SK-N-SH (cell line): ENCODE measurements at regions not wholly inside any gene's neighbourhood (a gene's known extent, or its start where the extent isn't known, plus 50 kb on each side); places are given as distances from the start of the nearest gene placed in this dataset.

ENCODE experiments used
- CTCF ChIA-PET: fragments of 300-600, 350-600 bp; formaldehyde crosslinking; extraction: SDS; loops from one replicate; lab custom pipeline; 2021; lab: Yijun Ruan, JAX
- POLR2A ChIA-PET: fragments of 350-600 bp; sonication (Branson Sonifier 250); formaldehyde crosslinking; extraction: SDS; loops from one replicate; lab custom pipeline; 2020; ENCODE audit warnings: antibody characterized with exemption, inconsistent platforms; lab: Yijun Ruan, JAX
- DNase-seq: peaks from one replicate; pipeline ENCODE4 v3.0.0; 2012
- H2AFZ ChIP-seq: fragments of 200-600 bp; sonication (generic); 2 replicates; pipeline ENCODE4 v1.8.1; 2016; ENCODE audit warnings: antibody characterized with exemption, mild to moderate bottlenecking, low read depth
- H3F3A ChIP-seq: fragments of 200-600 bp; sonication (generic); replicated peaks from 2 replicates; pipeline ENCODE3; 2016; ENCODE audit warnings: antibody characterized with exemption, mild to moderate bottlenecking; ENCODE audit not compliant: insufficient read depth
- H3K27ac ChIP-seq, 2 experiments: fragments of 200-500 bp in 1 of 2; fragments of 200-600 bp in 1 of 2; sonication (Bioruptor generic) in 1 of 2; sonication (generic), shearing (Covaris generic) in 1 of 2; 2 replicates each; pipeline versions ENCODE4 v1.5.1 to v1.6.1; 2014 to 2016; ENCODE audit warnings: low read depth in 2 of 2, inconsistent platforms in 1 of 2, low read length in 1 of 2, mild to moderate bottlenecking in 1 of 2, mixed read lengths in 1 of 2
- H3K27me3 ChIP-seq: fragments of 200-600 bp; sonication (generic), shearing (Covaris generic); 2 replicates; pipeline ENCODE4 v1.6.1; 2016; ENCODE audit warnings: mixed run types; ENCODE audit not compliant: insufficient read depth
- H3K36me3 ChIP-seq, 2 experiments: fragments of 200-500 bp in 1 of 2; fragments of 200-600 bp in 1 of 2; sonication (Bioruptor generic) in 1 of 2; sonication (generic) in 1 of 2; replicated peaks in 1 of 2; 2 replicates each; pipeline versions ENCODE3 to v1.5.1; 2014 to 2016; ENCODE audit warnings: low read length in 1 of 2, mild to moderate bottlenecking in 1 of 2; ENCODE audit not compliant: insufficient read depth in 2 of 2, control insufficient read depth in 1 of 2
- H3K4me1 ChIP-seq, 2 experiments: fragments of 200-500 bp in 1 of 2; fragments of 200-600 bp in 1 of 2; sonication (Bioruptor generic) in 1 of 2; sonication (generic), shearing (Covaris generic) in 1 of 2; 2 replicates each; pipeline versions ENCODE4 v1.5.1 to v1.6.1; 2014 to 2016; ENCODE audit warnings: low read depth in 1 of 2, low read length in 1 of 2, mixed run types in 1 of 2; ENCODE audit not compliant: insufficient read depth in 2 of 2, control insufficient read depth in 1 of 2
- H3K4me2 ChIP-seq: fragments of 200-600 bp; sonication (generic), shearing (Covaris generic); 2 replicates; pipeline ENCODE4 v1.6.1; 2017; ENCODE audit warnings: mixed run types
- H3K4me3 ChIP-seq, 2 experiments: fragments of 200-500 bp in 1 of 2; fragments of 200-600 bp in 1 of 2; sonication (Bioruptor generic) in 1 of 2; sonication (generic), shearing (Covaris generic) in 1 of 2; 2 replicates each; pipeline versions ENCODE4 v1.5.1 to v1.8.1; 2014 to 2016; ENCODE audit warnings: low read depth in 2 of 2, inconsistent platforms in 1 of 2, low read length in 1 of 2, mild to moderate bottlenecking in 1 of 2, mixed read lengths in 1 of 2, moderate library complexity in 1 of 2
- H3K79me2 ChIP-seq: fragments of 200-600 bp; sonication (generic); 2 replicates; pipeline ENCODE4 v1.8.1; 2017; ENCODE audit warnings: mild to moderate bottlenecking; ENCODE audit not compliant: insufficient read depth
- H3K9ac ChIP-seq: fragments of 200-600 bp; sonication (generic); 2 replicates; pipeline ENCODE4 v1.6.1; 2017; ENCODE audit warnings: mixed run types
- H3K9me2 ChIP-seq: fragments of 200-600 bp; sonication (generic); 2 replicates; pipeline ENCODE4 v1.6.1; 2017; ENCODE audit warnings: mixed run types
- H3K9me3 ChIP-seq: fragments of 200-600 bp; sonication (generic); 2 replicates; pipeline ENCODE4 v1.6.1; 2017; ENCODE audit warnings: mixed run types, mild to moderate bottlenecking, moderate library complexity
- H4K20me1 ChIP-seq: fragments of 200-600 bp; sonication (generic); 2 replicates; pipeline ENCODE4 v1.6.1; 2017; ENCODE audit warnings: mild to moderate bottlenecking, mixed run types; ENCODE audit not compliant: insufficient read depth
- ELF1 ChIP-seq: IDR thresholded peaks from 2 replicates; pipeline ENCODE4 v1.4.0; 2012
- EP300 ChIP-seq, 2 experiments: IDR thresholded peaks; 2 replicates each; pipeline versions ENCODE4 v1.4.0 to v1.6.1; 2012; ENCODE audit warnings: borderline replicate concordance in 1 of 2, low read depth in 1 of 2, low read length in 1 of 2
- FOSL2 ChIP-seq: IDR thresholded peaks from 2 replicates; pipeline ENCODE4 v1.4.0; 2012; ENCODE audit warnings: low read depth, mild to moderate bottlenecking, moderate library complexity, borderline replicate concordance
- FOXJ3 ChIP-seq: sonication (generic); formaldehyde crosslinking; IDR thresholded peaks from 2 replicates; pipeline ENCODE4 v1.5.1; 2020; ENCODE audit warnings: mild to moderate bottlenecking, missing genetic modification reagents
- GATA2 ChIP-seq: sonication (generic); formaldehyde crosslinking; IDR thresholded peaks from 2 replicates; pipeline ENCODE4 v1.5.0; 2020; ENCODE audit warnings: mild to moderate bottlenecking, missing genetic modification reagents
- JUND ChIP-seq: IDR thresholded peaks from 2 replicates; pipeline ENCODE4 v1.4.0; 2012
- NFIC ChIP-seq: IDR thresholded peaks from 2 replicates; pipeline ENCODE4 v1.4.0; 2012; ENCODE audit warnings: borderline replicate concordance
- NRF1 ChIP-seq: IDR thresholded peaks from 2 replicates; pipeline ENCODE4 v1.6.1; 2012; ENCODE audit warnings: low read depth, mild to moderate bottlenecking, low read length
- RCOR1 ChIP-seq: fragments of 150-350 bp; IDR thresholded peaks from 2 replicates; pipeline ENCODE4 v1.6.1; 2017; ENCODE audit warnings: antibody characterized with exemption, low read length
- REST ChIP-seq: IDR thresholded peaks from 2 replicates; pipeline ENCODE4 v1.6.1; 2012; ENCODE audit warnings: mild to moderate bottlenecking, low read depth, low read length, moderate library complexity
- RFX5 ChIP-seq: IDR thresholded peaks from 2 replicates; pipeline ENCODE4 v1.6.1; 2012; ENCODE audit warnings: mild to moderate bottlenecking, improper control_type of control experiment, low read length
- SIN3A ChIP-seq: IDR thresholded peaks from 2 replicates; pipeline ENCODE4 v1.6.1; 2012; ENCODE audit warnings: low read depth, mild to moderate bottlenecking, low read length, moderate library complexity, borderline replicate concordance
- SMC3 ChIP-seq: IDR thresholded peaks from 2 replicates; pipeline ENCODE4 v1.6.1; 2012; ENCODE audit warnings: low read depth, low read length, improper control_type of control experiment
- TCF12 ChIP-seq: IDR thresholded peaks from 2 replicates; pipeline ENCODE4 v1.4.0; 2012
- TEAD4 ChIP-seq: IDR thresholded peaks from 2 replicates; pipeline ENCODE4 v1.4.0; 2012; ENCODE audit warnings: mild to moderate bottlenecking, borderline replicate concordance; ENCODE audit not compliant: insufficient read depth
- USF2 ChIP-seq: fragments of 150-350 bp; IDR thresholded peaks from 2 replicates; pipeline ENCODE4 v1.6.1; 2017; ENCODE audit warnings: antibody characterized with exemption, low read length, low read depth, borderline replicate concordance
- ZBTB33 ChIP-seq: IDR thresholded peaks from 2 replicates; pipeline ENCODE4 v1.4.0; 2012; ENCODE audit warnings: low read depth, borderline replicate concordance
- WGBS: methylation state at CpG from one replicate; pipeline ENCODE4 v1.1.6; 2017; ENCODE audit warnings: low lambda C conversion rate; 5-methylcytosine and 5-hydroxymethylcytosine counted together
- TF ChIP-seq, protein P1 (sequence below): fragments of 150-350 bp; IDR thresholded peaks from 2 replicates; pipeline ENCODE4 v1.6.1; 2016; ENCODE audit warnings: mild to moderate bottlenecking, low read depth, low read length
- TF ChIP-seq, protein P2 (sequence below): fragments of 200-600 bp; sonication (generic); IDR thresholded peaks from 2 replicates; pipeline ENCODE4 v1.6.1; 2017; ENCODE audit warnings: antibody characterized with exemption, mild to moderate bottlenecking, moderate library complexity

DNA sequence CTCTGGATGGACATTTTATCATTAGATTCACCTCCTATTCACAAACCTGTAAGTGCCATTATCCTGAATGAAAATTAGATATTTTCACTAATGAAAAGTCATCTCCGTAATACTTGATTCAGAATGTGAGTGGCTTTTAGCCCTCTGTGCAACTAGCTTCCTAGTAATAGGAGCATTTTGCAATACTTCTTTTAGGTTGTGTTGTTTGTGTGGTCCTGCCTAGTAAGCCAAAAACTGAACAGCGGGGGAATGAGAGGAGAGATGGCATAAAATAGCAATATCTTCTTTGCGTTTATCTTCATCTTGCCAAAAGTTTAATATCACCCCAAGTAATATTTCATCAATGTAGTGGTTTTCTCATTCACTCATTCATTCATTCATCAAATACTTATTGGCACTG, 507.5 kb upstream of the CELF2 start:
- H3K4me2 ChIP-seq, result no peak overlapping the region
- H3K36me3 ChIP-seq, result no peaks in the 10 kb centered on the region
- H3K79me2 ChIP-seq, result no peaks in the 10 kb centered on the region
- H3K9ac ChIP-seq, result no peak overlapping the region
- no peaks in the 10 kb centered on the region for H4K20me1 ChIP-seq
- no peak overlapping the region for H3K27ac ChIP-seq
- H3K4me3 ChIP-seq, result no peak overlapping the region
- no peaks in the 10 kb centered on the region for H3K27me3 ChIP-seq
- WGBS, result 42% methylated on average over 3 of the region's 3 CpGs
- TF ChIP-seq JUND (no peak), NFIC (no peak), REST (no peak), FOSL2 (no peak), NRF1 (no peak), SIN3A (no peak)
- TF ChIP-seq, protein P1, sequence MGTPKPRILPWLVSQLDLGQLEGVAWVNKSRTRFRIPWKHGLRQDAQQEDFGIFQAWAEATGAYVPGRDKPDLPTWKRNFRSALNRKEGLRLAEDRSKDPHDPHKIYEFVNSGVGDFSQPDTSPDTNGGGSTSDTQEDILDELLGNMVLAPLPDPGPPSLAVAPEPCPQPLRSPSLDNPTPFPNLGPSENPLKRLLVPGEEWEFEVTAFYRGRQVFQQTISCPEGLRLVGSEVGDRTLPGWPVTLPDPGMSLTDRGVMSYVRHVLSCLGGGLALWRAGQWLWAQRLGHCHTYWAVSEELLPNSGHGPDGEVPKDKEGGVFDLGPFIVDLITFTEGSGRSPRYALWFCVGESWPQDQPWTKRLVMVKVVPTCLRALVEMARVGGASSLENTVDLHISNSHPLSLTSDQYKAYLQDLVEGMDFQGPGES, result no peak
- ChIA-PET CTCF (interaction anchor here (0.6 to 1.5 kb wide), 3 partner anchors 11 to 170 kb away, joined by 3 to 4 read pairs (median 4); no protein-coding TSS in a partner anchor), POLR2A (no interaction called here)
- no peaks in the 10 kb centered on the region for H3F3A ChIP-seq
- no peak for DNase-seq
- H3K9me3 ChIP-seq, result no peaks in the 10 kb centered on the region
- H3K4me1 ChIP-seq, result no peaks in the 10 kb centered on the region
- no peak overlapping the region for H2AFZ ChIP-seq
- no peaks in the 10 kb centered on the region for H3K9me2 ChIP-seq

GRCh38 chr10:10513067-10513466, 504.6 kb upstream of the CELF2 start:
- no peaks in the 10 kb centered on the region for H3K9me2 ChIP-seq
- H4K20me1 ChIP-seq, result no peaks in the 10 kb centered on the region
- H3K36me3 ChIP-seq, result no peaks in the 10 kb centered on the region
- H3K4me1 ChIP-seq, result no peaks in the 10 kb centered on the region; a peak in 1 of 4 replicates
- 3% methylated on average over 1 of the region's 1 CpG for WGBS
- no peaks in the 10 kb centered on the region for H3K27me3 ChIP-seq
- H2AFZ ChIP-seq, result no peak overlapping the region
- H3K9me3 ChIP-seq, result no peaks in the 10 kb centered on the region
- H3K4me3 ChIP-seq, result no peak overlapping the region
- H3F3A ChIP-seq, result no peaks in the 10 kb centered on the region
- no peak overlapping the region for H3K27ac ChIP-seq
- no peaks in the 10 kb centered on the region for H3K79me2 ChIP-seq
- ChIA-PET POLR2A (no interaction called here), CTCF (interaction anchor here (1.2 kb wide), 1 partner anchor 9 kb away, joined by 3 read pairs; no protein-coding TSS in a partner anchor)
- TF ChIP-seq GATA2 (no peak), NRF1 (no peak), ZBTB33 (no peak), SIN3A (no peak), SMC3 (no peak), FOXJ3 (CRISPR knock-in tag) (no peak), EP300 (IDR thresholded peaks at IDR 0.05; ENCODE audit: borderline replicate concordance in 1 of 2, low read depth in 1 of 2, low read length in 1 of 2) (no peak), JUND (no peak), NFIC (no peak), RFX5 (no peak), USF2 (no peak), TEAD4 (no peak), RCOR1 (no peak), ELF1 (no peak), TCF12 (no peak)
- TF ChIP-seq, protein P2, sequence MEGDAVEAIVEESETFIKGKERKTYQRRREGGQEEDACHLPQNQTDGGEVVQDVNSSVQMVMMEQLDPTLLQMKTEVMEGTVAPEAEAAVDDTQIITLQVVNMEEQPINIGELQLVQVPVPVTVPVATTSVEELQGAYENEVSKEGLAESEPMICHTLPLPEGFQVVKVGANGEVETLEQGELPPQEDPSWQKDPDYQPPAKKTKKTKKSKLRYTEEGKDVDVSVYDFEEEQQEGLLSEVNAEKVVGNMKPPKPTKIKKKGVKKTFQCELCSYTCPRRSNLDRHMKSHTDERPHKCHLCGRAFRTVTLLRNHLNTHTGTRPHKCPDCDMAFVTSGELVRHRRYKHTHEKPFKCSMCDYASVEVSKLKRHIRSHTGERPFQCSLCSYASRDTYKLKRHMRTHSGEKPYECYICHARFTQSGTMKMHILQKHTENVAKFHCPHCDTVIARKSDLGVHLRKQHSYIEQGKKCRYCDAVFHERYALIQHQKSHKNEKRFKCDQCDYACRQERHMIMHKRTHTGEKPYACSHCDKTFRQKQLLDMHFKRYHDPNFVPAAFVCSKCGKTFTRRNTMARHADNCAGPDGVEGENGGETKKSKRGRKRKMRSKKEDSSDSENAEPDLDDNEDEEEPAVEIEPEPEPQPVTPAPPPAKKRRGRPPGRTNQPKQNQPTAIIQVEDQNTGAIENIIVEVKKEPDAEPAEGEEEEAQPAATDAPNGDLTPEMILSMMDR, result no peak
- no peak overlapping the region for H3K9ac ChIP-seq
- no peak overlapping the region for H3K4me2 ChIP-seq
- no peak for DNase-seq
